Endothelial cell (in vitro differentiated cells): ENCODE measurements at regions not wholly inside any gene's neighbourhood (a gene's known extent, or its start where the extent isn't known, plus 50 kb on each side); places are given as distances from the start of the nearest gene placed in this dataset.
"Not testable (repeated sequence)": the region's sequence is repeated elsewhere in the genome, so short reads cannot be mapped to it uniquely, and the experiment has no call there.

ENCODE experiments used
- DNase-seq: peaks from one replicate; pipeline ENCODE4 v3.0.0; 2021; ENCODE audit warnings: low spot score
- H3K27ac Mint-ChIP-seq: one replicate; pipeline ENCODE4 v1.8.0; 2021; ENCODE audit warnings: mixed read lengths, inconsistent platforms; ENCODE audit not compliant: unreplicated experiment
- H3K27me3 Mint-ChIP-seq: one replicate; pipeline ENCODE4 v1.8.0; 2021; ENCODE audit warnings: mild to moderate bottlenecking, moderate library complexity, mixed read lengths, inconsistent platforms; ENCODE audit not compliant: unreplicated experiment
- H3K36me3 Mint-ChIP-seq: one replicate; pipeline ENCODE4 v1.8.0; 2021; ENCODE audit warnings: mild to moderate bottlenecking, low read depth, mixed read lengths, inconsistent platforms; ENCODE audit not compliant: unreplicated experiment
- H3K4me1 Mint-ChIP-seq: one replicate; pipeline ENCODE4 v1.8.0; 2021; ENCODE audit warnings: mild to moderate bottlenecking, mixed read lengths, inconsistent platforms; ENCODE audit not compliant: unreplicated experiment
- H3K4me3 Mint-ChIP-seq: one replicate; pipeline ENCODE4 v1.8.0; 2021; ENCODE audit warnings: mild to moderate bottlenecking, mixed read lengths, inconsistent platforms; ENCODE audit not compliant: unreplicated experiment
- H3K9me3 Mint-ChIP-seq: one replicate; pipeline ENCODE4 v1.8.0; 2021; ENCODE audit warnings: mixed read lengths, inconsistent platforms; ENCODE audit not compliant: unreplicated experiment
- CTCF ChIP-seq: fragments of 200-600 bp; sonication (generic); IDR thresholded peaks from one replicate; pipeline ENCODE4 v1.5.0; 2021; ENCODE audit warnings: antibody characterized with exemption; ENCODE audit not compliant: unreplicated experiment

GRCh38 chr2:48049371-48049770 lies 143.1 kb upstream of the FBXO11 start:
- TF ChIP-seq CTCF = no peak
- Mint-ChIP-seq H3K27me3 (peaks cover 2% of the 10 kb centered on the region), H3K27ac (no peak overlapping the region), H3K4me3 (no peak overlapping the region), H3K4me1 (no peaks in the 10 kb centered on the region), H3K36me3 (no peaks in the 10 kb centered on the region), H3K9me3 (no peaks in the 10 kb centered on the region)
- no peak for DNase-seq

- no peak for DNase-seq
- Mint-ChIP-seq H3K4me1 (no peaks in the 10 kb centered on the region), H3K27ac (no peak overlapping the region), H3K27me3 (peaks cover 2% of the 10 kb centered on the region), H3K9me3 (no peaks in the 10 kb centered on the region), H3K36me3 (no peaks in the 10 kb centered on the region), H3K4me3 (no peak overlapping the region)
- TF ChIP-seq CTCF = no peak
Observed at GRCh38 chr2:48050711-48051110, 144.4 kb upstream of the FBXO11 start.

GRCh38 chr2:48059975-48060374 lies 153.7 kb upstream of the FBXO11 start:
- Mint-ChIP-seq H3K4me1 (no peaks in the 10 kb centered on the region), H3K9me3 (no peaks in the 10 kb centered on the region), H3K4me3 (no peak overlapping the region), H3K36me3 (no peaks in the 10 kb centered on the region), H3K27me3 (no peaks in the 10 kb centered on the region), H3K27ac (no peak overlapping the region)
- DNase-seq = no peak
- no peak for TF ChIP-seq CTCF

GRCh38 chr2:48061656-48062055 lies 155.4 kb upstream of the FBXO11 start:
- not testable (repeated sequence) for H3K4me3 Mint-ChIP-seq, H3K4me1 Mint-ChIP-seq, H3K9me3 Mint-ChIP-seq, H3K27ac Mint-ChIP-seq, H3K36me3 Mint-ChIP-seq, DNase-seq, H3K27me3 Mint-ChIP-seq

- Mint-ChIP-seq H3K4me1 (no peaks in the 10 kb centered on the region), H3K4me3 (no peak overlapping the region), H3K36me3 (no peaks in the 10 kb centered on the region), H3K27me3 (peaks cover 5% of the 10 kb centered on the region), H3K9me3 (no peaks in the 10 kb centered on the region), H3K27ac (no peak overlapping the region)
- no peak for TF ChIP-seq CTCF
- DNase-seq = no peak
Observed at GRCh38 chr2:48065096-48065495, 158.8 kb upstream of the FBXO11 start.

- no peaks in the 10 kb centered on the region for H3K9me3 Mint-ChIP-seq
- no peak overlapping the region for H3K27ac Mint-ChIP-seq
- no peak overlapping the region for H3K4me3 Mint-ChIP-seq
- no peaks in the 10 kb centered on the region for H3K4me1 Mint-ChIP-seq
- no peak for TF ChIP-seq CTCF
- DNase-seq = no peak
- H3K36me3 Mint-ChIP-seq = no peaks in the 10 kb centered on the region
- H3K27me3 Mint-ChIP-seq = peaks cover 5% of the 10 kb centered on the region
Observed at GRCh38 chr2:48066000-48066399, 159.7 kb upstream of the FBXO11 start.
